Activated T-cell treated with anti-CD3 and anti-CD28 coated beads, Interleukin-2, amount 50 U/mL, for 24 hours (primary cell): ENCODE measurements at regions not wholly inside any gene's neighbourhood (a gene's known extent, or its start where the extent isn't known, plus 50 kb on each side); places are given as distances from the start of the nearest gene placed in this dataset.

Experiments used
- DNase-seq: peaks from one replicate; pipeline ENCODE4 v3.0.0-alpha.2; 2020
- H3K27ac Mint-ChIP-seq: 2 replicates; pipeline ENCODE4 v1.8.0; 2020; ENCODE audit warnings: mild to moderate bottlenecking, mixed read lengths
- H3K27me3 Mint-ChIP-seq: 2 replicates; pipeline ENCODE4 v1.8.0; 2020; ENCODE audit warnings: mixed read lengths
- H3K36me3 Mint-ChIP-seq: 2 replicates; pipeline ENCODE4 v1.8.0; 2020; ENCODE audit warnings: low read depth, mixed read lengths
- H3K4me1 Mint-ChIP-seq: 2 replicates; pipeline ENCODE4 v1.8.0; 2020; ENCODE audit warnings: low read depth, mixed read lengths
- H3K4me3 Mint-ChIP-seq: 2 replicates; pipeline ENCODE4 v1.8.0; 2020; ENCODE audit warnings: mild to moderate bottlenecking, moderate library complexity, mixed read lengths
- H3K9me3 Mint-ChIP-seq: 2 replicates; pipeline ENCODE4 v1.8.0; 2020; ENCODE audit warnings: mixed read lengths

- H3K27me3 Mint-ChIP-seq = no peaks in the 10 kb centered on the region
- H3K9me3 Mint-ChIP-seq = peaks cover 8% of the 10 kb centered on the region
- no peaks in the 10 kb centered on the region for H3K4me1 Mint-ChIP-seq
- H3K4me3 Mint-ChIP-seq = no peak overlapping the region
- no peak overlapping the region for H3K27ac Mint-ChIP-seq
- no peak for DNase-seq
- H3K36me3 Mint-ChIP-seq = no peaks in the 10 kb centered on the region
These were observed 2135.6 kb upstream of the CELF4 start for GRCh38 chr18:39701055-39701783.

GRCh38 chr18:39699340-39699964 lies 2133.9 kb upstream of the CELF4 start:
- Mint-ChIP-seq H3K36me3 (no peaks in the 10 kb centered on the region), H3K4me1 (no peaks in the 10 kb centered on the region), H3K9me3 (peaks cover 8% of the 10 kb centered on the region), H3K27me3 (no peaks in the 10 kb centered on the region), H3K27ac (no peak overlapping the region), H3K4me3 (no peak overlapping the region)
- DNase-seq = no peak

GRCh38 chr18:39698436-39698835 lies 2132.8 kb upstream of the CELF4 start:
- H3K9me3 Mint-ChIP-seq = peaks cover 5% of the 10 kb centered on the region
- no peaks in the 10 kb centered on the region for H3K36me3 Mint-ChIP-seq
- H3K27ac Mint-ChIP-seq = no peak overlapping the region

GRCh38 chr18:39693359-39693758 lies 2127.8 kb upstream of the CELF4 start:
- Mint-ChIP-seq H3K36me3 (no peaks in the 10 kb centered on the region), H3K27me3 (no peaks in the 10 kb centered on the region), H3K27ac (no peak overlapping the region), H3K4me1 (no peaks in the 10 kb centered on the region), H3K9me3 (peaks cover 3% of the 10 kb centered on the region), H3K4me3 (no peak overlapping the region)
- DNase-seq = no peak

More at GRCh38 chr18:39698436-39698835, 2132.8 kb upstream of the CELF4 start:
- DNase-seq = no peak
- Mint-ChIP-seq H3K27me3 (no peaks in the 10 kb centered on the region), H3K4me3 (no peak overlapping the region), H3K4me1 (no peaks in the 10 kb centered on the region)

GRCh38 chr18:39692367-39693015 lies 2126.9 kb upstream of the CELF4 start:
- no peak overlapping the region for H3K27ac Mint-ChIP-seq
- H3K9me3 Mint-ChIP-seq = peaks cover 3% of the 10 kb centered on the region
- H3K4me3 Mint-ChIP-seq = no peak overlapping the region
- no peaks in the 10 kb centered on the region for H3K27me3 Mint-ChIP-seq
- no peaks in the 10 kb centered on the region for H3K4me1 Mint-ChIP-seq
- no peaks in the 10 kb centered on the region for H3K36me3 Mint-ChIP-seq
- no peak for DNase-seq

GRCh38 chr18:39685303-39685902 lies 2119.8 kb upstream of the CELF4 start:
- no peak overlapping the region for H3K4me3 Mint-ChIP-seq
- H3K27ac Mint-ChIP-seq = no peak overlapping the region
- no peaks in the 10 kb centered on the region for H3K4me1 Mint-ChIP-seq
- DNase-seq = no peak
- H3K9me3 Mint-ChIP-seq = peaks cover 3% of the 10 kb centered on the region
- H3K36me3 Mint-ChIP-seq = no peaks in the 10 kb centered on the region
- no peaks in the 10 kb centered on the region for H3K27me3 Mint-ChIP-seq

GRCh38 chr18:39681061-39681460 lies 2115.5 kb upstream of the CELF4 start:
- Mint-ChIP-seq H3K27me3 (no peaks in the 10 kb centered on the region), H3K27ac (no peak overlapping the region), H3K36me3 (no peaks in the 10 kb centered on the region), H3K9me3 (peaks cover 5% of the 10 kb centered on the region), H3K4me1 (no peaks in the 10 kb centered on the region), H3K4me3 (no peak overlapping the region)
- DNase-seq = no peak

GRCh38 chr18:39675906-39676305 lies 2110.3 kb upstream of the CELF4 start:
- Mint-ChIP-seq H3K36me3 (no peaks in the 10 kb centered on the region), H3K4me1 (no peaks in the 10 kb centered on the region), H3K4me3 (no peak overlapping the region), H3K27me3 (no peaks in the 10 kb centered on the region), H3K9me3 (peaks cover 2% of the 10 kb centered on the region), H3K27ac (no peak overlapping the region)
- DNase-seq = no peak

GRCh38 chr18:39675368-39675767 lies 2109.8 kb upstream of the CELF4 start:
- Mint-ChIP-seq H3K4me1 (no peaks in the 10 kb centered on the region), H3K36me3 (no peaks in the 10 kb centered on the region), H3K4me3 (no peak overlapping the region), H3K9me3 (peaks cover 2% of the 10 kb centered on the region), H3K27me3 (no peaks in the 10 kb centered on the region), H3K27ac (no peak overlapping the region)
- DNase-seq = no peak

GRCh38 chr18:39672171-39672570 lies 2106.6 kb upstream of the CELF4 start:
- Mint-ChIP-seq H3K36me3 (no peaks in the 10 kb centered on the region), H3K4me3 (no peak overlapping the region), H3K4me1 (no peaks in the 10 kb centered on the region), H3K27me3 (no peaks in the 10 kb centered on the region), H3K9me3 (no peaks in the 10 kb centered on the region), H3K27ac (no peak overlapping the region)
- DNase-seq = no peak

GRCh38 chr18:39667905-39668304 lies 2102.3 kb upstream of the CELF4 start:
- Mint-ChIP-seq H3K27me3 (no peaks in the 10 kb centered on the region), H3K27ac (no peak overlapping the region), H3K36me3 (no peaks in the 10 kb centered on the region), H3K4me3 (no peak overlapping the region), H3K4me1 (no peaks in the 10 kb centered on the region), H3K9me3 (peaks cover under 1% of the 10 kb centered on the region)
- DNase-seq = no peak

- no peak overlapping the region for H3K27ac Mint-ChIP-seq
- peaks cover 3% of the 10 kb centered on the region for H3K9me3 Mint-ChIP-seq
- no peaks in the 10 kb centered on the region for H3K4me1 Mint-ChIP-seq
These were observed 2100.9 kb upstream of the CELF4 start for GRCh38 chr18:39666541-39666940.

GRCh38 chr18:39661856-39662366 lies 2096.3 kb upstream of the CELF4 start:
- Mint-ChIP-seq H3K27me3 (no peaks in the 10 kb centered on the region), H3K27ac (no peak overlapping the region), H3K36me3 (no peaks in the 10 kb centered on the region), H3K4me1 (no peaks in the 10 kb centered on the region), H3K9me3 (peaks cover 12% of the 10 kb centered on the region), H3K4me3 (no peak overlapping the region)
- no peak for DNase-seq

More at GRCh38 chr18:39666541-39666940, 2100.9 kb upstream of the CELF4 start:
- DNase-seq = no peak
- Mint-ChIP-seq H3K4me3 (no peak overlapping the region), H3K27me3 (no peaks in the 10 kb centered on the region), H3K36me3 (no peaks in the 10 kb centered on the region)

- H3K27me3 Mint-ChIP-seq = no peaks in the 10 kb centered on the region
- H3K4me1 Mint-ChIP-seq = no peaks in the 10 kb centered on the region
- no peaks in the 10 kb centered on the region for H3K36me3 Mint-ChIP-seq
- no peak overlapping the region for H3K4me3 Mint-ChIP-seq
- H3K9me3 Mint-ChIP-seq = peaks cover 12% of the 10 kb centered on the region
- no peak for DNase-seq
- H3K27ac Mint-ChIP-seq = no peak overlapping the region
These were observed 2094.5 kb upstream of the CELF4 start for GRCh38 chr18:39660141-39660540.
